IMR-90 (cell line): ENCODE measurements at regions not wholly inside any gene's neighbourhood (a gene's known extent, or its start where the extent isn't known, plus 50 kb on each side); places are given as distances from the start of the nearest gene placed in this dataset.

ENCODE experiments used
- BHLHE40 ChIP-seq: fragments of 150-350 bp; IDR thresholded peaks from 2 replicates; pipeline ENCODE4 v1.6.1; 2016; ENCODE audit warnings: mild to moderate bottlenecking, low read depth, low read length
- CHD1 ChIP-seq: IDR thresholded peaks from 2 replicates; pipeline ENCODE4 v1.6.1; 2012; ENCODE audit warnings: low read depth, low read length, improper control_type of control experiment
- MAFK ChIP-seq: IDR thresholded peaks from 2 replicates; pipeline ENCODE4 v1.6.1; 2012; ENCODE audit warnings: low read depth, low read length, improper control_type of control experiment
- MAZ ChIP-seq: IDR thresholded peaks from 2 replicates; pipeline ENCODE4 v1.6.1; 2012; ENCODE audit warnings: low read depth, mild to moderate bottlenecking, low read length, improper control_type of control experiment, moderate library complexity, borderline replicate concordance
- MXI1 ChIP-seq: IDR thresholded peaks from 2 replicates; pipeline ENCODE4 v1.6.1; 2012; ENCODE audit warnings: low read depth, mild to moderate bottlenecking, low read length, moderate library complexity, borderline replicate concordance
- POLR2A ChIP-seq: IDR thresholded peaks from 2 replicates; pipeline ENCODE4 v1.6.1; 2012; ENCODE audit warnings: mild to moderate bottlenecking, low read depth, low read length
- RAD21 ChIP-seq: IDR thresholded peaks from 2 replicates; pipeline ENCODE4 v1.6.1; 2012; ENCODE audit warnings: low read length, improper control_type of control experiment
- TF ChIP-seq, protein P1 (sequence below): conservative IDR thresholded peaks from 2 replicates; pipeline ENCODE4 v1.5.1; 2012; ENCODE audit warnings: mild to moderate bottlenecking, low read depth, low read length, improper control_type of control experiment

DNA sequence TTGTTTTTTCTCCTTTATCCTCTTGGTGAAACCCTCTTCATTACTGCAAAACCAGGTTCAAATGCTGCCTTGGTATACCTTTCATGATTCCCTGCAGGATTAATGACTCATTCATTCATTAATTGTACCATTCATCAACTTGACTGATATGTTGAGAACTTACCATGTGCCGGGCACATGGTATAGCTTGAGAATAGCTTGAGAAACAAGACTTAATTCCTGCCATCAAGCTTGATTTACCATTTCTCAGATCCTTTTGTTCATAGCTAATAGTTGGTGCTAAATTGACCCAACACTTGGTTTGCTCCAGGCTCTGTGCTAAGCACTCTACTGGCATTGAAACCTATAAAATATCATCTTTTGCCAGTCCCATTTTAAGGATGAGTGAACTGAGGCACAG lies 165.7 kb downstream of the YIPF5 start:
- no peak for TF ChIP-seq POLR2A
- TF ChIP-seq, protein P1, sequence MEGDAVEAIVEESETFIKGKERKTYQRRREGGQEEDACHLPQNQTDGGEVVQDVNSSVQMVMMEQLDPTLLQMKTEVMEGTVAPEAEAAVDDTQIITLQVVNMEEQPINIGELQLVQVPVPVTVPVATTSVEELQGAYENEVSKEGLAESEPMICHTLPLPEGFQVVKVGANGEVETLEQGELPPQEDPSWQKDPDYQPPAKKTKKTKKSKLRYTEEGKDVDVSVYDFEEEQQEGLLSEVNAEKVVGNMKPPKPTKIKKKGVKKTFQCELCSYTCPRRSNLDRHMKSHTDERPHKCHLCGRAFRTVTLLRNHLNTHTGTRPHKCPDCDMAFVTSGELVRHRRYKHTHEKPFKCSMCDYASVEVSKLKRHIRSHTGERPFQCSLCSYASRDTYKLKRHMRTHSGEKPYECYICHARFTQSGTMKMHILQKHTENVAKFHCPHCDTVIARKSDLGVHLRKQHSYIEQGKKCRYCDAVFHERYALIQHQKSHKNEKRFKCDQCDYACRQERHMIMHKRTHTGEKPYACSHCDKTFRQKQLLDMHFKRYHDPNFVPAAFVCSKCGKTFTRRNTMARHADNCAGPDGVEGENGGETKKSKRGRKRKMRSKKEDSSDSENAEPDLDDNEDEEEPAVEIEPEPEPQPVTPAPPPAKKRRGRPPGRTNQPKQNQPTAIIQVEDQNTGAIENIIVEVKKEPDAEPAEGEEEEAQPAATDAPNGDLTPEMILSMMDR: no peak
- no peak for TF ChIP-seq MAFK
- no peak for TF ChIP-seq BHLHE40
- TF ChIP-seq MAZ: no peak
- TF ChIP-seq MXI1: no peak
- TF ChIP-seq CHD1: no peak
- TF ChIP-seq RAD21: no peak
